H1 (cell line): ENCODE measurements at regions not wholly inside any gene's neighbourhood (a gene's known extent, or its start where the extent isn't known, plus 50 kb on each side); places are given as distances from the start of the nearest gene placed in this dataset.

Experiments
- CTCF ChIP-seq, 3 experiments: IDR thresholded peaks; 1 replicate in 2 of 3; 2 replicates in 1 of 3; pipeline versions ENCODE4 v1.5.1 to v1.6.1; 2011; ENCODE audit warnings: low read length in 3 of 3, mild to moderate bottlenecking in 3 of 3, inconsistent platforms in 2 of 3, low read depth in 1 of 3, moderate library complexity in 1 of 3; ENCODE audit not compliant: insufficient read depth in 1 of 3; ENCODE audit errors: control extremely low read depth in 1 of 3
- EZH2 ChIP-seq: fragments of 200-600 bp; sonication (generic); IDR thresholded peaks from 2 replicates; pipeline ENCODE4 v1.7.1; 2012; ENCODE audit warnings: low read depth, mild to moderate bottlenecking, moderate library complexity, low read length, inconsistent platforms; ENCODE audit not compliant: severe bottlenecking
- POLR2A ChIP-seq, 2 experiments: IDR thresholded peaks; 1 replicate in 1 of 2; 2 replicates in 1 of 2; pipeline ENCODE4 v1.6.1; 2011; ENCODE audit warnings: low read depth in 2 of 2, low read length in 2 of 2, mild to moderate bottlenecking in 2 of 2; ENCODE audit errors: control extremely low read depth in 1 of 2
- POLR2AphosphoS5 ChIP-seq: IDR thresholded peaks from 2 replicates; pipeline ENCODE4 v1.6.1; 2011; ENCODE audit warnings: low read depth, low read length
- TEAD4 ChIP-seq: IDR thresholded peaks from 2 replicates; pipeline ENCODE4 v1.6.1; 2012; ENCODE audit warnings: low read depth, low read length, inconsistent platforms, mixed read lengths

DNA sequence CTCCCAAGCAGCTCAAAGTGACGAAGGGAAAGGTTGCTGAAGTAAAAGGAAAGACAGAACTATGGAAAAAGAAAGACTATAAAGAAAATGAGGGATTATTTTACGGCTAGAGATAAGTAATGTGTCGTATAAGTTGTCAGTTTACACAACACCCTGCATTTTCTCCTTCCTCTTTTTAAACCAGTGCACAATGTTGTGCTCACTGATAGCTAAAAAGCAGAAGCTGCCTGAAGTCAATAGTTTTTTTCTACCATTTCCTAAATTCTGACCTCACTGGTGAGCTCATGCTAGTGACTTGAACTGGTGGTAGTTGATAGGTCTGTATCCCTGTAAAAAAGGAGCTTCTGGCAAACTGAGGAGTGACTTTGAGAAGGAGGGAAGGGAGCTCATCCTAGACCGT is 368.6 kb upstream of the GBE1 start:
- TF ChIP-seq CTCF (IDR thresholded peaks at IDR 0.05; ENCODE audit: control extremely low read depth in 1 of 3, insufficient read depth in 1 of 3, low read depth in 1 of 3, low read length in 3 of 3) = no peak
- TF ChIP-seq TEAD4 = no peak
- TF ChIP-seq POLR2AphosphoS5 = no peak
- no peak for TF ChIP-seq EZH2
- TF ChIP-seq POLR2A (IDR thresholded peaks at IDR 0.05; ENCODE audit: control extremely low read depth in 1 of 2, low read depth in 2 of 2, low read length in 2 of 2) = no peak
